Fibroblast of pulmonary artery (primary cell): ENCODE measurements at regions not wholly inside any gene's neighbourhood (a gene's known extent, or its start where the extent isn't known, plus 50 kb on each side); places are given as distances from the start of the nearest gene placed in this dataset.

ENCODE experiments used
- DNase-seq: peaks from one replicate; pipeline ENCODE4 v3.0.0-alpha.2; 2010; ENCODE audit warnings: low read depth
- H3K4me3 ChIP-seq: replicated peaks from 2 replicates; pipeline ENCODE4 v1.5.1; 2011; ENCODE audit warnings: low read depth, mild to moderate bottlenecking, control low read depth, low read length, moderate library complexity
- TF ChIP-seq, protein P1 (sequence below): IDR thresholded peaks from 2 replicates; pipeline ENCODE4 v1.5.1; 2011; ENCODE audit warnings: mild to moderate bottlenecking, control low read depth, low read length, inconsistent platforms; ENCODE audit errors: missing control alignments

DNA sequence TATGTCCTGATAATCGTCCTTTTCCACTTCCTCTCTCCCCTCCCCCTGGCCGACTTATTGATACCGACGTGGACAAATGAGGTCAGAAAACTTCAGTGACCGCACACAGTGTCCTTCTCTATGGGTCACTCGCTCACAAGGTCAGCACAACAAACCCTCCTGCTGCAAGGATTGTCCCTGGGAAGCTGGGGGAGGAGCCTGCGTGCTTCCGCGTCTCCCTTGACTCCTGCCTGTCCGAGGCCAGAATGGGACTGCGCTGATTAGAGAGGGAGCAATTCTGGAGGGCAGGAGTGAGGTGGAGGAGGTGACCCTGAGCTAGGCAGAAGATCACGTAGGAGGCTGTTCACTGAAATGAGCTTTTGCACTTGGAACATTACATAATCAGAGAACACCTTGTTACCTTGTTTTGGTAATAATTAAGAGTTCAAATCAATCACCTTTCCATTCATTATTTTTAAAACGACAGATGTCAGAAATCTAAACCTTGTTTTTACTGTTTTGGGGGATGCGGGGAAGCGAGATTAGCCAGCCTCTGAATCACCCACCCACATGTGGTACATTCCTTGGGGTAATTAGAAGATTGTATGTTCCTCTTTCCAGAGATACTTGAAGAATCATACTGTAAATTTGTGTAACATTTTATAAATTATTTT, 70.6 kb downstream of the CTAGE1 start:
- peak overlapping the region; percentile 53 for H3K4me3 ChIP-seq
- peak; percentile 77 for DNase-seq
- TF ChIP-seq, protein P1, sequence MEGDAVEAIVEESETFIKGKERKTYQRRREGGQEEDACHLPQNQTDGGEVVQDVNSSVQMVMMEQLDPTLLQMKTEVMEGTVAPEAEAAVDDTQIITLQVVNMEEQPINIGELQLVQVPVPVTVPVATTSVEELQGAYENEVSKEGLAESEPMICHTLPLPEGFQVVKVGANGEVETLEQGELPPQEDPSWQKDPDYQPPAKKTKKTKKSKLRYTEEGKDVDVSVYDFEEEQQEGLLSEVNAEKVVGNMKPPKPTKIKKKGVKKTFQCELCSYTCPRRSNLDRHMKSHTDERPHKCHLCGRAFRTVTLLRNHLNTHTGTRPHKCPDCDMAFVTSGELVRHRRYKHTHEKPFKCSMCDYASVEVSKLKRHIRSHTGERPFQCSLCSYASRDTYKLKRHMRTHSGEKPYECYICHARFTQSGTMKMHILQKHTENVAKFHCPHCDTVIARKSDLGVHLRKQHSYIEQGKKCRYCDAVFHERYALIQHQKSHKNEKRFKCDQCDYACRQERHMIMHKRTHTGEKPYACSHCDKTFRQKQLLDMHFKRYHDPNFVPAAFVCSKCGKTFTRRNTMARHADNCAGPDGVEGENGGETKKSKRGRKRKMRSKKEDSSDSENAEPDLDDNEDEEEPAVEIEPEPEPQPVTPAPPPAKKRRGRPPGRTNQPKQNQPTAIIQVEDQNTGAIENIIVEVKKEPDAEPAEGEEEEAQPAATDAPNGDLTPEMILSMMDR, result no peak

DNA sequence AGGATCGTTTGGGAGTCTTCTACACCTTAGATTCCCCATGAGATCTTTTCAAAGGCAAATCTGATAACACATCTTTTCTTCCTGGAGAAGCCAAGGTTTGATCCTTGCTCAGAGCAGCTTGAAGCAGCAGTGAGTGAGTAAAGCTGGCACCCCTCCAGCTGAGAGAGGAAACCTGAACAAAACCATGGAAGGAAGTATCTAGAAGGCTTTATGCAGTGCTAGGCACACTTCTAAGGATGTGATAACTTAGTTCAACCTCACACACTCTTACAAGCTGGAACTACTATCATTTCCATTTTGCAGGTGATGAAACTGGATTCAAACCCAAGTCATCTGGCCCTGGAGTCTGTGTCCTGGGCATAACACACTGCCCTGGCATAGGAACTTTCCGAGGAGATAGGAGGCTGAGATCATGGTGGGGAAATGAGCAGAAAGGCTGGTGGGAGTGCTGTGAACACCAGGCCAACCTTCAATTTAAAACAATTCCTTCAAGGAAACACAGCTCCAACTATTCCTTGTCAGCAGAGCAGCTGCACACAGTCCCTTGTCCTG, 71.2 kb downstream of the CTAGE1 start:
- peak; percentile 83 for DNase-seq
- H3K4me3 ChIP-seq, result no peak overlapping the region
- TF ChIP-seq, protein P1, result no peak

DNA sequence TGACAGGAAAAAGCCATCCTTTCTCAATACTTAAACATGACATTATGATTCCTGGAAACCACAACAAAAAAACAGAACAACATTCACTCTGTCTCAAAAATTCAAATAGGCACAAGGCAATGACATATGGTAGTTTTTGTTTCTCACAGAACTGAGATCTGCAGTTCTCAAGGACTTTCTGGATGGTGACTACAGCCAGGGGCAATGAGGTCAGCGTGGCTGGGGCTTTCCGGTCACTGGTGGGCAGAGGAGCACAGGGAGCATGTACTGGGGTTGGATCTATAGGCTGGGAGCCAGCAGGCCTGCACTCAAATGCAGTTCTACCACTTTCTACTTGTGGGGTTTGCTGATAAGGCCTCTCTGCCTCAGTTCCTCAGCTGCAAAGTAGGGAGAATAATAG, 72.0 kb downstream of the CTAGE1 start:
- TF ChIP-seq, protein P1, result no peak
- DNase-seq, result peak; percentile 49
- H3K4me3 ChIP-seq, result no peak overlapping the region

DNA sequence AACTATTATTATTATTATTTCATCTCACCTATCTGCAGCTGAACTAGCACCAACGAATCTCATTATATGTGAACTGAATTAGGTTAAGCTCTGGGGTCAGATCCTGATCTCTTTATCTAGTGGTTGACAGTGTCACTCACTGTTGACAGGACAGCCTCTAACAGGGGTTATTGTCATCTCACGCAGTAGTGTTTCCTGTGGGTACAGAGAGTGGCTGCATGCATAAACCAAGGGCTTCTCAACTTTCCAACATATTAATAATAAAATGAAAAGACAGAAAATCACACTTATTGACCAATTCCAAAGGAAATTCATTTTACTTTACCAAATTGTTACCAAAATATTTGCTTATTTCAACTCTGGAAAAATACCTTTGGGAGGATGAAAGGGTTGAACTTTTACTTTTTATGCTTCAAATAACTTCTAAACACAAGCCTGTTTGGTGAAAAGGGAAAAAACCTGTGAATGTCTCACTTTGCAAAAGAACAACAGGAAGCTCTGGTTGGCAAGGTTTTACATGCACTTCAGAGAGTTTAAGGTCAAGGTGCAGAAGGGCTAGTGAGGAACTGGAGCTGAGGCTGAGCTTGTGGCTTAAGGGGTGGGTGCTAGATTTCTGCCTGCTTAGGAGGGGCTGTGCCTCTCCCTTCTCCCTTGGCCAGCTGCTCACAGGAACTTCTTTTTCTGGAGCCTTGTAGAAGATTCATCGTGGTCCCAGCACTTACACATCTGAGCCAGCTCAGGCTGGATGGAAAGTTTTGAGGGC, 72.6 kb downstream of the CTAGE1 start:
- no peak for DNase-seq
- H3K4me3 ChIP-seq, result no peak overlapping the region
- TF ChIP-seq, protein P1, result no peak

DNA sequence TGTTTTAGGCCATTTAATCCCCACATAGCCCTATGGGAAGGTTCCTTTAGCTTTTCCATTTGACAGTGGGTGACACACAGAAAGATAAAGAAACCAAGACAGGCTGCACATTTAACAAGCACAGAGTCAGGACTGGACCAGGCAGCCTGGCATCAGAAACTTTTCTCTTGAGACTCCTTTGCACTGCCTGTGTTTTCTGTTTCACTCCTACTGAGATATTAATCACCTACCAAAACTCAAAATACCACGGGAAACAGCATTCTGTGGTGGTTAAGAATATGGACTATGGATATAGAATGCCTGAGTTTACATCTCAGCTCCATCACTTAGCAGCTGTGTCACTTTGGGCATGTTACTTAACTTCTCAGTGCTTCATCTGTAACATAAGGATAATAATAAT, 73.3 kb downstream of the CTAGE1 start:
- no peak overlapping the region for H3K4me3 ChIP-seq
- DNase-seq, result no peak
- TF ChIP-seq, protein P1, result no peak

DNA sequence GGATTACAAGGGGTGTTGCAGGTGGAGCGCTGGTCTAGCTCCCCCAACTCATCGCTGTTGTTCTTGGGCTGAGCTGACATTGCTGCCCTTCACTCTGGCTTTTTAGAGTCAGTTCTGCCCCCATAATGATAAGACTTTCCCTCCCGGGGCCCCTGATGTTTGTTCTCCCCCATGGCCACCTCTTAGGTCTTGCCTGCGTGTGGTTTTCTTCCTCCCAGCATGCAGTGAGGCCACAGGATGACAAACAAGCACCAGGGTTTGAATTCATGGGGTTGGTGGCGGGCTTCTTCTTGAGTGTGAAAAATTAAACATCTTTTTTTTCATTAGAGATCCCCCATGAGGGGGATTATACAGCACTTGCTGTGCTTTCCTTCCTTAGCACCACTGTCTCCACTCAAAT, 74.1 kb downstream of the CTAGE1 start:
- no peak for DNase-seq
- TF ChIP-seq, protein P1, result no peak
- no peak overlapping the region for H3K4me3 ChIP-seq
